Neural cell (in vitro differentiated cells): ENCODE measurements at regions not wholly inside any gene's neighbourhood (a gene's known extent, or its start where the extent isn't known, plus 50 kb on each side); places are given as distances from the start of the nearest gene placed in this dataset.

Experiments
- EP300 ChIP-seq: fragments of 450-650 bp; conservative IDR thresholded peaks from 2 replicates; pipeline ENCODE4 v1.6.1; 2014; ENCODE audit warnings: antibody characterized with exemption, mild to moderate bottlenecking, moderate library complexity; ENCODE audit not compliant: poor library complexity, severe bottlenecking
- EZH2 ChIP-seq: fragments of 200-600, 300-800 bp; shearing (Covaris generic), sonication (generic); IDR thresholded peaks from 2 replicates; pipeline ENCODE4 v1.6.1; 2014; ENCODE audit warnings: antibody characterized with exemption, low read length, borderline replicate concordance, mild to moderate bottlenecking; ENCODE audit not compliant: insufficient read depth, poor library complexity, severe bottlenecking
- POLR2AphosphoS5 ChIP-seq: IDR thresholded peaks from 2 replicates; pipeline ENCODE4 v1.6.1; 2012
- TAF1 ChIP-seq: IDR thresholded peaks from 2 replicates; pipeline ENCODE4 v1.6.1; 2012; ENCODE audit warnings: low read depth
- TF ChIP-seq, protein P1 (sequence below): fragments of 450-650 bp; IDR thresholded peaks from 2 replicates; pipeline ENCODE4 v1.5.1; 2014; ENCODE audit warnings: antibody characterized with exemption, mild to moderate bottlenecking, moderate library complexity; ENCODE audit not compliant: poor library complexity, severe bottlenecking

DNA sequence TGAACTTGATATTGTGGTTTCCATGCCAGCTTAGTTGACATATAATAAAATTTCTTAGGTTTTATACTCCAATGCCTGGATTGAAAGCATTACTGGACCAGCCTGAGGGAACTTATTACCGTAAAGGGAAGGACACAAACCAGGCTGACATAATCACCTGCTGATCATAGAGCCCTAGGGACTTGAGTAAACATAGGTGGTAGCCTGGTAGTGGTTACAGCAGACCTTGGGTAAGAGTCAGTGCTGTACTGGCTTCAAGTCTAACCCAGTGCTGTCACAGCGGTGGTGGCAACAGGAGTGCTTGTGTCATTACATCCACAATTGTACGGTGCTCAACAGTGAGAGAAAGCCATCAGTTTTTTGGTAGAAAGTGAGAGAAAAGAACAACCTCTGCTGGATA is 122.1 kb downstream of the KDM5D start:
- TF ChIP-seq, protein P1, sequence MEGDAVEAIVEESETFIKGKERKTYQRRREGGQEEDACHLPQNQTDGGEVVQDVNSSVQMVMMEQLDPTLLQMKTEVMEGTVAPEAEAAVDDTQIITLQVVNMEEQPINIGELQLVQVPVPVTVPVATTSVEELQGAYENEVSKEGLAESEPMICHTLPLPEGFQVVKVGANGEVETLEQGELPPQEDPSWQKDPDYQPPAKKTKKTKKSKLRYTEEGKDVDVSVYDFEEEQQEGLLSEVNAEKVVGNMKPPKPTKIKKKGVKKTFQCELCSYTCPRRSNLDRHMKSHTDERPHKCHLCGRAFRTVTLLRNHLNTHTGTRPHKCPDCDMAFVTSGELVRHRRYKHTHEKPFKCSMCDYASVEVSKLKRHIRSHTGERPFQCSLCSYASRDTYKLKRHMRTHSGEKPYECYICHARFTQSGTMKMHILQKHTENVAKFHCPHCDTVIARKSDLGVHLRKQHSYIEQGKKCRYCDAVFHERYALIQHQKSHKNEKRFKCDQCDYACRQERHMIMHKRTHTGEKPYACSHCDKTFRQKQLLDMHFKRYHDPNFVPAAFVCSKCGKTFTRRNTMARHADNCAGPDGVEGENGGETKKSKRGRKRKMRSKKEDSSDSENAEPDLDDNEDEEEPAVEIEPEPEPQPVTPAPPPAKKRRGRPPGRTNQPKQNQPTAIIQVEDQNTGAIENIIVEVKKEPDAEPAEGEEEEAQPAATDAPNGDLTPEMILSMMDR = no peak
- no peak for TF ChIP-seq EZH2
- no peak for TF ChIP-seq EP300
- TF ChIP-seq POLR2AphosphoS5 = no peak
- no peak for TF ChIP-seq TAF1
